ENCODE measurements at regions not wholly inside any gene's neighbourhood (a gene's known extent, or its start where the extent isn't known, plus 50 kb on each side); places are given as distances from the start of the nearest gene placed in this dataset.
A peak's percentile ranks its signal among the peaks of the same experiment; 100 is the strongest.
"Not testable (repeated sequence)": the region's sequence is repeated elsewhere in the genome, so short reads cannot be mapped to it uniquely, and the experiment has no call there.

DNA sequence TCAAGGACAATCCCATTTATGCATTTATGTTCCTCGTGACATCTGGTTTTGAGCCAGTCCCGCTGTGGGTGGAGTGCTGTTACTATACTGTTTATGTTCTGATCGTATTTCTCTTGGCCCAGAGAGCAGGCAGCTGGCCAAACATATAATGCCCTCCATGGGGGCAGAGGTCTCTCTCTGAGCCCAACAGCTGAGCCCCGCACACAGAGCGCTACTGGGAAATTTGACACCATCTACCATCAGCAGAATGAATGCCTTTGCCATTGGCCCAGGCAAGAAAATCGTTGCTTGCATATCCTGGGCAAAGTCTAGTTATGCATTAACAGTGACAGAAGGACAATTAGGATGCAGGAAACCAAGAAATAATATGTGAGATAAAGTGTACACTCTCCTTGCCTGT is 126.8 kb upstream of the CACNA1A start (continued):
- TF ChIP-seq, protein P1, sequence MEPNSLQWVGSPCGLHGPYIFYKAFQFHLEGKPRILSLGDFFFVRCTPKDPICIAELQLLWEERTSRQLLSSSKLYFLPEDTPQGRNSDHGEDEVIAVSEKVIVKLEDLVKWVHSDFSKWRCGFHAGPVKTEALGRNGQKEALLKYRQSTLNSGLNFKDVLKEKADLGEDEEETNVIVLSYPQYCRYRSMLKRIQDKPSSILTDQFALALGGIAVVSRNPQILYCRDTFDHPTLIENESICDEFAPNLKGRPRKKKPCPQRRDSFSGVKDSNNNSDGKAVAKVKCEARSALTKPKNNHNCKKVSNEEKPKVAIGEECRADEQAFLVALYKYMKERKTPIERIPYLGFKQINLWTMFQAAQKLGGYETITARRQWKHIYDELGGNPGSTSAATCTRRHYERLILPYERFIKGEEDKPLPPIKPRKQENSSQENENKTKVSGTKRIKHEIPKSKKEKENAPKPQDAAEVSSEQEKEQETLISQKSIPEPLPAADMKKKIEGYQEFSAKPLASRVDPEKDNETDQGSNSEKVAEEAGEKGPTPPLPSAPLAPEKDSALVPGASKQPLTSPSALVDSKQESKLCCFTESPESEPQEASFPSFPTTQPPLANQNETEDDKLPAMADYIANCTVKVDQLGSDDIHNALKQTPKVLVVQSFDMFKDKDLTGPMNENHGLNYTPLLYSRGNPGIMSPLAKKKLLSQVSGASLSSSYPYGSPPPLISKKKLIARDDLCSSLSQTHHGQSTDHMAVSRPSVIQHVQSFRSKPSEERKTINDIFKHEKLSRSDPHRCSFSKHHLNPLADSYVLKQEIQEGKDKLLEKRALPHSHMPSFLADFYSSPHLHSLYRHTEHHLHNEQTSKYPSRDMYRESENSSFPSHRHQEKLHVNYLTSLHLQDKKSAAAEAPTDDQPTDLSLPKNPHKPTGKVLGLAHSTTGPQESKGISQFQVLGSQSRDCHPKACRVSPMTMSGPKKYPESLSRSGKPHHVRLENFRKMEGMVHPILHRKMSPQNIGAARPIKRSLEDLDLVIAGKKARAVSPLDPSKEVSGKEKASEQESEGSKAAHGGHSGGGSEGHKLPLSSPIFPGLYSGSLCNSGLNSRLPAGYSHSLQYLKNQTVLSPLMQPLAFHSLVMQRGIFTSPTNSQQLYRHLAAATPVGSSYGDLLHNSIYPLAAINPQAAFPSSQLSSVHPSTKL (CRISPR knock-in tag; IDR thresholded peaks at IDR 0.05): peak; percentile 53; the same call in 1 of the 2 replicates
- TF ChIP-seq ZNF547 (CRISPR knock-in tag; IDR thresholded peaks at IDR 0.05): no peak

DNA sequence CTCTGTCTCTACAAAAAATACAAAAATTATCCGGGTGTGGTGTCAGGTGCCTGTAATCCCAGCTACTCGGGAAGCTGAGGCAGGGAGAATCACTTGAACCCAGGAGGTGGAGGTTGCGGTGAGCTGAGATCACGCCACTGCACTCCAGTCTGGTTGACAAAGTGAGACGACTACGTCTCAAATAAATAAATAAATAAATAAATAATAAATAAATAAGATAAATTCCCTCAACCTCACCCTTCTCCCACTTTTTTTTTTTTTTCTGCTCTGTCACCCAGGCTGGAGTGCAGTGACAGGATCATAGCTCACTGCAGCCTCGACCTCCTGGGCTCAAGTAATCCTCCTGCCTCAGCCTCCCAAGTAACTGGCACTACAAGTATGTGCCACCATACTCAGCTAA is 125.9 kb upstream of the CACNA1A start:
- H3K79me2 ChIP-seq (ENCODE audit: insufficient read depth, low read length); in situ Hi-C loops (cut with HindIII; ENCODE audit: extremely low pct_ligation_motif_present, low pct_unique_long_range_greater_than_20kb); FAIRE-seq; BruUV-seq (replicated peaks); H2AFZ ChIP-seq (ENCODE audit: low read length); DNase-seq (ENCODE audit: low spot score); H3K4me3 ChIP-seq (replicated peaks in 1 of 3; ENCODE audit: insufficient read depth in 1 of 3, low read depth in 2 of 3, low read length in 3 of 3); H3K4me2 ChIP-seq (ENCODE audit: low read depth, low read length); CTCF ChIA-PET (ENCODE audit: low intra/inter-chr PET ratio, low total read pairs); H3K9me3 ChIP-seq (ENCODE audit: low read length); intact Hi-C loops (cut with micrococcal nuclease; ENCODE audit: unreplicated experiment); H4K20me1 ChIP-seq (ENCODE audit: insufficient read depth, low read length); H3K27ac ChIP-seq (ENCODE audit: extremely low read length, insufficient read depth, low read length); H3K9ac ChIP-seq (ENCODE audit: insufficient read depth, low read depth, low read length); H3K27me3 ChIP-seq (ENCODE audit: control insufficient read depth in 1 of 2, insufficient read depth in 2 of 2, low read length in 2 of 2); ATAC-seq; H3K36me3 ChIP-seq (replicated peaks in 1 of 2; ENCODE audit: control insufficient read depth in 1 of 2, insufficient read depth in 2 of 2, low read length in 2 of 2); POLR2A ChIA-PET: not testable (repeated sequence)
- WGBS (ENCODE audit: low lambda C conversion rate): 49% methylated on average over 7 of the region's 7 CpGs
- H3K4me1 ChIP-seq (ENCODE audit: insufficient read depth, low read length): peaks cover 16% of the 10 kb centered on the region

Measured in HepG2 (cell line).